CMK (cell line): ENCODE measurements at regions not wholly inside any gene's neighbourhood (a gene's known extent, or its start where the extent isn't known, plus 50 kb on each side); places are given as distances from the start of the nearest gene placed in this dataset.

Experiments used
- DNase-seq: peaks from one replicate; pipeline ENCODE4 v3.0.0-alpha.2; 2010; ENCODE audit warnings: low read depth

GRCh38 chrX:15983034-15983433, 128.4 kb upstream of the AP1S2 start:
- DNase-seq, result no peak

- DNase-seq, result no peak
Observed at GRCh38 chrX:15977644-15978043, 123.0 kb upstream of the AP1S2 start.

GRCh38 chrX:15976396-15976795, 121.8 kb upstream of the AP1S2 start:
- no peak for DNase-seq

- DNase-seq, result no peak
Observed at GRCh38 chrX:15973946-15974345, 119.3 kb upstream of the AP1S2 start.

- no peak for DNase-seq
Observed at GRCh38 chrX:15973299-15973698, 118.7 kb upstream of the AP1S2 start.

- no peak for DNase-seq
Observed at GRCh38 chrX:15971696-15972095, 117.1 kb upstream of the AP1S2 start.

- DNase-seq, result no peak
Observed at GRCh38 chrX:15963858-15964257, 109.2 kb upstream of the AP1S2 start.

GRCh38 chrX:15960237-15960636, 105.6 kb upstream of the AP1S2 start:
- DNase-seq, result no peak

- DNase-seq, result no peak
Observed at GRCh38 chrX:15956681-15957080, 102.1 kb upstream of the AP1S2 start.

GRCh38 chrX:15953801-15954200, 99.2 kb upstream of the AP1S2 start:
- no peak for DNase-seq

GRCh38 chrX:15952212-15952611, 97.6 kb upstream of the AP1S2 start:
- no peak for DNase-seq

- no peak for DNase-seq
Observed at GRCh38 chrX:15948318-15948660, 93.7 kb upstream of the AP1S2 start.

GRCh38 chrX:15947648-15948317, 93.2 kb upstream of the AP1S2 start:
- DNase-seq, result no peak

GRCh38 chrX:15946783-15947580, 92.4 kb upstream of the AP1S2 start:
- no peak for DNase-seq

GRCh38 chrX:15943391-15943790, 88.8 kb upstream of the AP1S2 start:
- no peak for DNase-seq

GRCh38 chrX:15942307-15942706, 87.7 kb upstream of the AP1S2 start:
- DNase-seq, result no peak

GRCh38 chrX:15939737-15940136, 85.1 kb upstream of the AP1S2 start:
- DNase-seq, result no peak

- no peak for DNase-seq
Observed at GRCh38 chrX:15938072-15938471, 83.5 kb upstream of the AP1S2 start.

GRCh38 chrX:15931362-15931761, 76.7 kb upstream of the AP1S2 start:
- no peak for DNase-seq

- no peak for DNase-seq
Observed at GRCh38 chrX:15930585-15930984, 76.0 kb upstream of the AP1S2 start.

GRCh38 chrX:15929194-15929593, 74.6 kb upstream of the AP1S2 start:
- DNase-seq, result no peak

GRCh38 chrX:15926622-15927021, 72.0 kb upstream of the AP1S2 start:
- DNase-seq, result no peak

- DNase-seq, result no peak
Observed at GRCh38 chrX:15918003-15918402, 63.4 kb upstream of the AP1S2 start.

- no peak for DNase-seq
Observed at GRCh38 chrX:15916704-15917084, 62.1 kb upstream of the AP1S2 start.
